NCI-H2171 treated with DMSO at 0.1 percent for 48 hours (cell line): ENCODE measurements at regions not wholly inside any gene's neighbourhood (a gene's known extent, or its start where the extent isn't known, plus 50 kb on each side); places are given as distances from the start of the nearest gene placed in this dataset.

Source experiments
- DNase-seq: peaks from one replicate; lab custom pipeline; 2025; lab: John Stamatoyannopoulos, UW

DNA sequence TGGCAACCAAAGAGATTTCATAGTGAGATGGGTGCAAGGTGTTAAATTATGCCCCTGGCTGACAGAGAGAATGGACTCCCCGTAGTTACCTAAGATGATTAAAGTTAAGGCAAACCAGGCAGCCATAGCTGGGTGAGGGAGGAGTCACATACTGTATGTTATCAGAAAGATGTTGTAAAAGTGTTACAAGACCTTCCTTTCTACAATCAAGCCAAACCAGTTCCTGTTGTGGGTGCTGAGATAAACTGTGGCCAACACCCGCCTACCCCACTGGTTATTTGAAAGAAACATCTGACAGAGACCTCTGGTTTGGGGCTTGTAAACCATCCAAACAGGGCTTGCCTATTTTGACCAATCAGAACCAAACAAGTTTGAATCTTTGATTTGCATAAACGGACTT, 684.7 kb upstream of the NUDT12 start:
- DNase-seq = no peak

DNA sequence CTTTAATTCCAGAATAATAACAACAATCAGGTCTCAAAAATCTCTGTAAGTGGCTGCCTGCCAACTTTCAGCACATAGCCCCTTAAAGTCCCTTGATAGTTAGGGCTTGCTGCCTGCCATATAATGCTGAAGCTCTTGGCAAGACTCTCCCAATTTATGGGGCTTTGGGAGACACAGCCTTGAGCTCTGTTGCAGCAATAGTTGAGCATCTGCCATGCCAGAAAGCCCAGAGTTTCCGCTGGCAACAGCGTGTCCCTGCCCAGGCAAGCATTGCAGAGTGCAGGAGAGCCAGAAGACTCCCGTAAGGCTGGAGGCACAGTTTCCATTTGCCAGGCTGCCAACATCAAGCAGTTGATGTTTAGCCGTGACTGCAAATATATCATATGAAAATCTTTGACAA, 678.5 kb upstream of the NUDT12 start:
- peak; percentile 63 for DNase-seq

DNA sequence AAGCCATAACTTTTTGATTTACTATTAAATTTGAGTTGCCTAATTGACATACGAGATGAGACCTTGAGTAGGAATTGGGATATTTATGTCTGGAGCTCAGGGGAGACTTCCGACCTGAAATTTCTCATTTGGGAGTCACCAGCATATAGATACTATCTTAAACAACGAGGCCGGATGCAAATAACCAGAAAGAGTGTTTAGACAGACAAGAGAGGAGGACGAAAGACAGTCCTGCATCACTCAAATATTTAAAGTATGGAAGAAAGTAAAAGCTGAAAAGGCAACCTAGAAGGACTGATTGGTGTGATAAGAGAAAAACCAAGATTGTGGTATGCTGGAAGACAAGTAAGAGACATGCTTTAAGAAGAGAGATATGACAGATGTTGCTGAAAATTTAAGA, 675.0 kb upstream of the NUDT12 start:
- DNase-seq = no peak

DNA sequence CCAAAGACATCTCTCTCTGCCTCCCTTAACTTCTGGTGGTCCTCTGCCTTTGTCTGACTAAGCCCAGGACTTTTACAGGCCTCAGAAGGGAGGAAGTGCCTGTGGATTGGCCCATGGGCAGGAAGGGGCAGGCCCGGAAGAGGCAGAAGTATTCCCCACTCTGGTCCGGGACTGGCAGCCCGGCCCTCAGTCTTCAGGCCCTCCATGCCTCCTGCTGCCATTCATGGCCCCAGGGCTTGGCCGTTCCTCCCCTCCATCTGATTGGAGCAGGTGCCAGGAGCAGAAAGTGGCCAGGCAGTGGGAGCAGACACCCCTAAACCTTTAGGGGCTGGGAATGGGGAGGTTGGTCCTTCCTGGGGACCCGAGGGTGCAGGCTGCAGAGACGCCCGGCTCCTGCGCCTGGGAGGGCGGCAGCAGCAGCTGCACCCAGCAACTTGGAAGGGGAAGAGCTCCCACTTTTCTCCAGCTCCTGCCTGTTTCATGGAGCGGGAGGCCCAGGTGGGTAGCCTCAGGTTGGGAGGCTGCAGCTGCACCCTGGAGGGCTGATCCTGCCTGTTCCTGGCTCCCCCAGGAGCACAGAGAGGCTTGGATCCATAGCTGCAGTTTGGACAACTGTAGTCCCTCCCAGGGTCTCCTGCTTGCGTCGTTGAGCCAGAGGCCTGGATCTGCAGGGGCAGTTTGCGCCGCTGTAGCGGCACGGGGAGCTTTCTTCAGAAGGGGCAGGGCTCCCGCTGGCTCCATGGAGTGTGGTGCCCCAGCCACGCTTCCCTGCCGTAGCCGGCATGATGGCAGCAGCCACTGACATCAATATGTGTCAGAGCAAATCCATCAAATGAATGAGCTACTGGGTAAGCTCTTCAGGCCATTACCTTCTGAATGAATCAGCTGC, 661.5 kb upstream of the NUDT12 start:
- no peak for DNase-seq

DNA sequence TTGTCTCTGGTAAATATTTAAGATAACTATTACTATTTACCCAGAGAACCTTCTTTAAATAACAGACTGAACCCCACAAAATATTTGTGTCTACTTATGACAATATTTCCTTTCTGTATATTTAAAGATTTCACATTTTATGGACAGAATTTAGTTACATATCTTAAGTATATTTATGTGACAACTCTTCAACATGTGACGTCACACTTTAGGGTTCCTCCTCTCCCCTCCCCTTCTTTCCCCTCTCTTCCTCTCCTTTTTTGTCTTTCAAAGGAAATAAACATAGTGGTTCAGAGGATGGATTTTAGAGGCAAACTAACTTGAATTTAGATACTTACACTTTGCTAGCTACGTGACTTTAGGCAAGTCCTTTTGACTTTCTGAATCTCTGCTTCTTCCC, 655.6 kb upstream of the NUDT12 start:
- no peak for DNase-seq

DNA sequence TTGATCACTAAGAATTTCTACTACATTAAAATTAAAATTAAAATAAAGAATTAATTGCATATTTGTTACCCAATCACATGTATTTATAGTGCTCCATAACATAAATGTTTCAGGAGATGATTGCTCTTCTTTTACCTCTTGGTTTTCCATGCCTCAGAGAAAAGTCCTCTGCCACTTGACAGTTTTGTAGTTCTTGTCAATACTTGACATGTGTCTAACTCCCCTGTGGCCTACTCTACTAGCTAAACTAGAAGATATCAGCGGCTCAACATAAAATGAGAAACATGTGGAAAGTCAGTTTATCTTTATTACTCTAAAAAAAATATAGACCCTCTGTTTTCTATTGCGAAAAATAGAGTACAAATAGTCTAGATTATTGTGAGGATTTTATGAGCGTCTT, 650.6 kb upstream of the NUDT12 start:
- no peak for DNase-seq

DNA sequence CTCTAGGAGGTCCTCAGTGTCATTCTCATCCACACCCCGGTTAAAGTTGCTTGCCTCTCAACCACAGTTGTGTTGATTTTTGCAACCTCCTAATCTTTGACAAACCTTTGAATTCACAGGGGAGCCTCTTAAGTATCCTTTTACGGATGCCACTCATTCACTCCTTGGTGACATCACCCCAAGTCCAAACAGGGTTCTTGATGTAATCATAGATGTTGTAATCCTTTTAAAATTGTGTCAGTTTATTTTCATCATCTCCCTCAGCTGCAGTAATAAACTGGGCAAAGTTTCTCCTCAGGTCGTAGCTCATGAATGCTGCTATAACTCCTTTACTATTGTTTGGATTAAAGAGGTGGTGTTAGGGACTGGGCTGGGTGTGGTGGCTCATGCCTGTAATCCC, 637.2 kb upstream of the NUDT12 start:
- DNase-seq = no peak

DNA sequence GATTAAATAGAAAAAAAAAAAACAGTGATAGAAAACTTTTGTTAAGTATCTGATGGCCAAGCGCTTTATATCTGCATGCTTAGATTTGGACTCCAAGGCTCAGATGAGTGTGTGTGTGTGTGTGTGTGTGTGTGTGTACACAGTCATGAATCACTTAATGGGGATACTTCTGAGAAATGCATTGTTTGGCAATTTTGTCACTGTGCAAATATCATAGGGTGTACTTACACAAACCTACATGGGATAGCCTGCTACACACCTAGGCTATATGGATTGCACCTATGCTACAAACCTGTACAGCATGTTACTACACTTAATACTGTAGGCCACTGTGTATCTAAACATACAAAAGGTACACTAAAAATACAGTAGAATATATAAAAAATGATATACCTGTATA, 635.6 kb upstream of the NUDT12 start:
- DNase-seq = no peak

DNA sequence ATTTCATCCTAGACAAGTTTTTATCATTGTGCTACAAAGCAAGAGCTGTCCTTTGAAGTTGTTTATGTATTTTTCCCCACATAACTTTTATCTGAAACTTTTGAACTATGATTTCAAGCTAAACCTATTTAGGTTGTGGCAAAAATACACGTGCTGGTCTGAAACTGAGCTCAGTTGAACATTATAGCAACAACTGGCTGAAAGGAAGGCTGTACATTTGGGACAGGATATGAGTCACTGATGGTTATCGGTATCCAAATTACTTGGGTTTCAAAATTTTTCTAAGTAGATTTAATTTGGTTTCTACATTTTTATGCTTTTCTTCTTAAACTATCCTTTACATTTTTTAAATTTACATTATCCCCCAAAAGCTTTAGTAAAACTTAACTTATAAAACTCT, 627.3 kb upstream of the NUDT12 start:
- no peak for DNase-seq

DNA sequence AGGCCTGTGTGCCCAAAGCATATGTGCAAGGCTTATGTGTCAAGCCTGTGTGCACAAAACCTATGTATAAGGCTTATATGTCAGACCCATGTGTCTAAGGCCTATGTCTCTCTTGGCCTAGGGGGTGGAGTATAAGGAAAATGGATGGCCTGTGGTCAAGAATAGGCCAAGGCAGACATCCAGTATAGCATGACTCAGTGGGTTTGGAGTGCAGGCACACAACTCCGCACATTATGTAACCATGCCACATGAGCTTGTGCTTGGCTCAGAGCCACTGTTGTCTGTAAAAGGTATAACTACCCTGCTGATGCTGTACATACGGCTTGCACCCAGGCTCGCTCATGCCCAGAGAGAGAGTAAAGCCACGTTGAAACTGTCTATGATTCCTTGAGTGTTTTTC, 626.4 kb upstream of the NUDT12 start:
- no peak for DNase-seq

DNA sequence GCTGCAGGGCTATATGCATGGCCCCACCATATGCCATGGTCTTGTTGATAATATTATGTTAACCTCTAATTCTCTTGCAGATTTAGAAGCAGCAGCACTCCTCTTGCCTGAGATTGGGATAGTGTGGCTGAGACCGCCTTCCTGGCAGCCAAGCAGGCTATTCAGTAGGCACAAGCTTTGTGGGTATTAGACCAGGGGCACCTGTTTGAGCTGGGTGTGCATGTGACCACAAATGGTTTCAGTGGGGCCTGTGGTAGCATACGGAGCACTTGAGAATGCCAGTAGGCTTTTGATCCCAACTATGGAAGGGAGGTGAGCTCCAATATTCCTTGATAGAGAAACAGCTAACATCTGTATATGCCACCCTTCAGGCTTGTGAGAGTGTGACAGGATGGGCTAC, 625.1 kb upstream of the NUDT12 start:
- no peak for DNase-seq

DNA sequence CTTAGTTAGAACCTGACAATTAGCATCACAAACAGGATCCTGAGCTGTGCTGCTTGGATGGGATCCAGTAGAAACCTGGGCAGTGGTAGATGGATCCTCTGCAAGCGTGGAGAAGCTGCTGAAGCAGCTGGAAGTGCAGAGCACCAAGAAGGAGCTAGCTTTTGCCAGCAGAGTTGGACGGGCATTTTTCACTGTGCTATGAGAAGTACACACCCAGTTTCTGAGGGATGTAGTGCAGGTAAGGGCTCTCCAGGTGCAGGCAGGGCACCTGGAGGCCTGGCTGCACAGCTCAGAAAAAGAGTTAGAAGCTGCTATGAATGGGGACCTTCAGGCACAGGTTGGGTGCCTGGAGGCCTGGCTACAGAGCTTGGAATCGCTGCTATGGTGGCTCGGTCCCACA, 623.9 kb upstream of the NUDT12 start:
- no peak for DNase-seq

DNA sequence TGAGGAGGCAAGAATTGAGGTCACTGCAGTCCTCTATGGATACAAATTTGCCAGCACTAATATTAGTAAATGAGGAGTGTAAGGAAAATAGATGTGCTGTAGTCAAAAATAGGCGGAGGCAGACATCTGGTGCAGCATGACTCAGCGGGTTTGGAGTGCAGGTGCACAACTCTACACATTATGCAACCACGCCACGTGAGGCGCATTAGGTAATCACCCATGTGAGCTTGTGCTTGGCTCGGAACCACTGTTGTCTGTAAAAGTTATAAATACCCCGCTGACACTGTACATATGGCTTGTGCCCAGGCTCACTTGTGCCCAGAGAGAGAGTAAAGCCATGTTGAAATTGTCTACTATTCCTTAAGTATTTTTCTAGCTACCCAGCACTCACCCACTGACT, 623.5 kb upstream of the NUDT12 start:
- DNase-seq = peak; percentile 17

DNA sequence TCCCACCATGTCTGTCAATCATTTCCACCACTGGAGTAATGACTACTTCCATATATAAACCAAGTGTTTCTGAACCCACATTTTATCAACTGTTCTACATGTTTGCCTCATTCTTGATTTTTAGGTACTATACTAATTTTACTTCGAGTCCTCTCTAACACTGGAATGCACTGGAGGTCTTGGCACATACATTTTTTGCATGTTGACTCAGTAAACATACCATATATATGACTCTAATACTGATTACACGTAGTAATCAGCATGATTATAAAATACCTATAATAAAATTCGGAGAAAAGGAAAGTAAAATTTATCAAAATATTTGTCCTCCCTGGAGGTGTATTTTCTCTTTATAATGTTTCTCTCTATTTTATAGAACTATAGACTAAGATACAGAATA, 621.7 kb upstream of the NUDT12 start:
- no peak for DNase-seq

DNA sequence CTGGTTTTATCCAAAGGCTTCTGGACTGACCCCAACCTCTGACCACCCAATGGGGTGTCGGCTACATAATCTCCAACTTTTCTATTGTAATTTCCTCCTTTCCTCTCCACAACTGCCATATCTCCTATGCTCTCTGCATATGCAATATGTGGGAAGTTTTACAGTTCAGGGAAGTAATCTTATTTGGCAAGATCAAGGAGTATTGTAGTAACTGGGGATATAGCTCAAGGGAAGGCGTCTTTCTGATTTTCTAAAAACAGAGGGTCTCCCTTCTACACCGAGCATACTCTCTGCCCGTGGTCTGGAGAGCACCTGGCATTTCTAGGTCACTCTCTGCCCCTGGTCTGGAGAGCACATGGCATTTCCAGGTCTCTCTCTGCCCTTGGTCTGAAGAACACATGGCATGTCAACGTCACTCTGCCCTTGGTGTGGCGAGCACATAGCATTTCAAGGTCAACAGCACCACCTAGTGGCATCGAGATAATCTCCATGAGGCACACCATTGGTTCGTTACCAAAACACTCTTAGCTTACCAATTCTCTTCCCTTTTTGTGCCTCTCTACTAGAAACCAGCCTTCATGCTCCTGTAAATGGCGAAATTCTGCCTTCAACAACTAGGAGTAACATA, 616.4 kb upstream of the NUDT12 start:
- peak; percentile 30 for DNase-seq

DNA sequence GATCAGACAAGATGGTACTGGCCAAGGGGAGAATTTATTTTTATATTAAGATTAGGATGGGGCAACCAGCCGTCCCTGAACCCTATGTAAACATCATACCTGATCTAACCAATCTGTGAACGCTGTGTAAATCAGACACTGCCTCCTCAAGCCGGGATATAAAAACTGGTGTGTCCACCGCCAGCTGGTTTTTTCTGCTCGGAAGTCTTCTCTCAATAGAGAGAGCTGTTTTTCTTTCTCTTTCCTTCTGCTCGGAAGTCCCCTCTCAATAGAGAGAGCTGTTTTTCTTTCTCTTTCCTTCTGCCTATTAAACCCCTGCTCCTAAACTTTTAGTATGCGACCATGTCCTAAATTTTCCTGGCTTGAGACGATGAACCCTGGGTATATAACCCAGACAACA, 615.5 kb upstream of the NUDT12 start:
- DNase-seq = no peak

DNA sequence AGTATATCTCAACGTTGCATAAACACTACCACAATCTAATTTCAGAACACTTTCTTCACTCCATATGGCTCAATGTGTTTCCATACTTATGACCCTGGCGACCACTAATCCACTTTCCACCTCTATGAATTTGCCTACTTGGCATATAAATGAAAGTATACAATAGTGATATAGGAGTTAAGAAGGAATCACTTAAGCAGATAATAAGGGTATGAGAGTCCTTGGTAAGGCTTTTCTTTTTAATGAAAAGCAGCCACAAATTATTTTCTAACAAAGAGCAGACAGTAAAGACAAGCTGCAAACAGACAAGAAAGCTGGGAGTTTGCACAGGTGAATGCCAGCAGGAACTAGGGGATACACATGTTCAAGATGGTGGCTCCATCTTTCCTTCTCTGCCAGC, 615.1 kb upstream of the NUDT12 start:
- no peak for DNase-seq

DNA sequence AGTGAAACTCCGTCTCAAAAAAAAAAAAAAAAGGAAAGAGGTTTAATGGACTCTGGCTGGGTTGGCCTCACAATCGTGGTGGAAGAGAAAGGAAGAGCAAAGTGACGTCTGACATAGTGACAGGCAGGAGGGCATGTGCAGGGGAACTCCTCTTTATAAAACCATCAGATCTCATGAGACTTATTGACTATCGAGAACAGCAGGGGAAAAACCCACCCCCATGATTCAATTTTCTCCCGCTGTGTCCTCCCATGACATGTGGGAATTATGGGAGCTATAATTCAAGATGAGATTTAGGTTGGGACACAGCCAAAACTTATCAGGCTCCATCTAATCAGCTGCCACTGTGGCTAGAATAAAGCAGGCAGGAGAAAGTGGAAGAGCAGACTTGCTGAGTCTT, 610.4 kb upstream of the NUDT12 start:
- no peak for DNase-seq

DNA sequence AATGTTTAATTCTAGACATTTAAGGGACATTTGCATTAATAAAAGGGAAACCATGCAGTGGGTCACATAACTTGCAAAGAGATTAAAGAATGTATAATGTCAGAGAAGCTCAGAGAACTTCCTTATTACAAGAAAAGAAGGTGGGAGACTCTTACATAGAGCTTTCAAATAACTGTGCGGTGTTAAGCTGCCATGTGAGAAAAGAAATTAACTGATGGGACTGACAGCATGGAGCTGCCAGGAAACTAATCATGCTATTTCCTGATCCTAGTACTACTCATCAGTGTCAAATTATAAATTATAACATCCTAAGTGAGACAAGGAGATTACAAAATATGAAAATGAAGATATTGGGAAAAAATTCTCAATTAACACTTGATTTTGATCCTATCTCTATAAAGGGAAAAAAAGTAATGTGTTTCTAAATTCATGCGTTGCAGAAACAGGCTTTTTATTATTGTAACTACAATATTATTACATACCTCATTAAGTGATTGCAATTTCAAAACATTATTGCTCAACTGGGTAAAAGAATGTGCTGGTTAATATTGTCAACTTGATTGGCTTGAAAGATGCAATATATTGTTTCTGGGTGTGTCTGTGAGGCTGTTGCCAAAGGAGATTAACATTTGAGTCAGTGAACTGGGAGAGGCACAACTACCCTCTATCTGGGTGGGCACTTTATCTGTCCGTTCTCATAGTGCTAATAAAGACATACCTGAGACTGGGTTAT, 609.5 kb upstream of the NUDT12 start:
- no peak for DNase-seq

DNA sequence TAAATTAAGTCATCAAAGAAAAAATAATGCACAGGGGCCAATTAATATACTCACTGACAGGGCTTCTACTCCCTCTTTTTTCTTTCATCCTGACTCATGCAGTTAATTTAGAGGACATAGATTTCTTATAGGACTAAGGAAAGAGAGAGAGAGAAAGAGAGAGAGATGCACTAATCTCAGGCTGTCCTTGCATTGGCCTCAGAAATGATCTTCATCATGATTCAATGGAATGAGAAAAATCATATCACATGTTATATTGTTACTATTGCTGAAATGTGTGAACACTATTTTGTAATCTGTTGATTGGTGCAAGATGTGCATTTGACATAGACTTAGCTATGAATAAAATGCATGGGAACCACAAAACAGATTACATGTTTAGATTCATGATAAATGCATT, 608.3 kb upstream of the NUDT12 start:
- no peak for DNase-seq

DNA sequence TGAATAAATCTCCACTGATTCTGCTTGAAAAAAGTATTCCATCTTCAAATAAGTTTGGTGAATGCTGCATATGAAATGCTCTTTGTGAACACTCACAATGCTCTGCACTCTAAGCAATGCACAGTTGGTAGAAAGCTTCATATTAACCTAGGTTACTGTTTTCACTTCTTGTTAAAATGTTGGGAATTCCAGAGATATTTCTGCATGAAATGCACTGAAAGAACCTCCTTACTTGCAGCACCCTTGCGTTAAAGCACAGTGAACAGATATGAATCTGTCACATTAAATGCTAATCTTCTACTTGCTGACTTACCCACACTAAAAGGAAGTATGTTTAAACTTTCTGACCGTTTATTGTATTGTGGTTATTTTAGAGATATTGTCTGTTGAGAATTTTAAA, 584.1 kb upstream of the NUDT12 start:
- no peak for DNase-seq

DNA sequence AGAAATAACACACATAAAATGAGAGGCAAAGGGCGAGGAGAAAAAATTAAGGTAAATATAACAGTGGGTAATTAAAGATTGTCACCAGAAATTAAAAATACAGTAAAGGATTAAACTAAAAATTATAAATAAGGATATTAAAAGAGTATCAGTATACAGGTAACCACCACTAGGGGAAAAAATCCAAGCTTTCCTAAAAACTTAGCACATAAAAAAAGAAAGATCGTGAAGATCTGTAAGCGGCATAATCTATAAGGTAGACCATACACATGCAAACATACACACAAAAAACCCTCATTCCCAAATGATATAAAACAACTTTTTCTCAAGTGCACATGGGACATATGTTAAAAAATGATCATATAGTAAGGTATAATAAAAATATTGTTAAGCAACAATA, 577.3 kb upstream of the NUDT12 start:
- no peak for DNase-seq

DNA sequence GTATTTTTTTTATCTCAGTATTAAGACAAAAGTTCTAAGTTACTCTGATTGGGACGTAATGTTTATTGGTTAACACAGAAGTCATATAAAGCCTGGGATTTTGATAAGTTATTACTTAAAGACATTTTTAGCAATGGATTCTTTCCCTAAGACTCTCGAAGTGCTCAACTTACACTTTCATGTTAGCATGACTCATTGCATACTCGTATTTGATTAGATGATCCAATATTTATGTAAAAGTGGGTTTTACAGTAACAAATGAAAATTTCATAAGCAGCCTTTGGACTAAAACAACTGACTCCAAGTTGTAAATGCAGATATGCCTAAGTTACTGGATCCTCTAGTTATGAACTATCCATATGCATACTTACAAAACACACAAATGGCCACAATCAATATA, 567.7 kb upstream of the NUDT12 start:
- no peak for DNase-seq
